OCI-LY1 (cell line): ENCODE measurements at regions not wholly inside any gene's neighbourhood (a gene's known extent, or its start where the extent isn't known, plus 50 kb on each side); places are given as distances from the start of the nearest gene placed in this dataset.

Experiments
- H2AFZ ChIP-seq: fragments of 200-600 bp; sonication (generic), shearing (Covaris generic); 2 replicates; pipeline ENCODE4 v1.6.0; 2014; ENCODE audit warnings: antibody characterized with exemption, mild to moderate bottlenecking, low read length
- H3F3A ChIP-seq: fragments of 200-600 bp; sonication (generic), shearing (Covaris generic); 2 replicates; pipeline ENCODE4 v1.6.0; 2014; ENCODE audit warnings: mild to moderate bottlenecking, antibody characterized with exemption, low read length, moderate library complexity; ENCODE audit not compliant: insufficient read depth
- H3K27ac ChIP-seq: fragments of 200-600 bp; sonication (generic); 2 replicates; pipeline ENCODE4 v1.5.1; 2014; ENCODE audit warnings: low read length, mixed run types, mild to moderate bottlenecking, low read depth; ENCODE audit not compliant: poor library complexity, severe bottlenecking
- H3K27me3 ChIP-seq: fragments of 200-600 bp; sonication (generic); 2 replicates; pipeline ENCODE4 v1.6.0; 2014; ENCODE audit warnings: antibody characterized with exemption, mild to moderate bottlenecking, low read length, moderate library complexity; ENCODE audit not compliant: insufficient read depth
- H3K36me3 ChIP-seq: fragments of 200-600 bp; sonication (generic); 2 replicates; pipeline ENCODE4 v1.6.1; 2014; ENCODE audit warnings: mild to moderate bottlenecking, antibody characterized with exemption, low read length, moderate library complexity, mixed read lengths; ENCODE audit not compliant: insufficient read depth
- H3K4me1 ChIP-seq: fragments of 200-600 bp; sonication (generic); 2 replicates; pipeline ENCODE4 v1.5.1; 2014; ENCODE audit warnings: mild to moderate bottlenecking, low read length, moderate library complexity; ENCODE audit not compliant: insufficient read depth, severe bottlenecking
- H3K4me2 ChIP-seq: fragments of 200-600 bp; sonication (generic), shearing (Covaris generic); 2 replicates; pipeline ENCODE4 v1.6.1; 2014; ENCODE audit warnings: low read length
- H3K4me3 ChIP-seq: fragments of 200-600 bp; sonication (generic); 2 replicates; pipeline ENCODE4 v1.5.1; 2014; ENCODE audit warnings: low read length, low read depth, mild to moderate bottlenecking, mixed read lengths; ENCODE audit not compliant: poor library complexity, severe bottlenecking
- H3K79me2 ChIP-seq: fragments of 200-600 bp; shearing (Covaris generic); 2 replicates; pipeline ENCODE4 v1.6.1; 2016; ENCODE audit warnings: mixed run types, low read length, mixed read lengths; ENCODE audit not compliant: insufficient read depth
- H3K9ac ChIP-seq: fragments of 200-600 bp; sonication (generic), shearing (Covaris generic); 2 replicates; pipeline ENCODE4 v1.6.1; 2014; ENCODE audit warnings: mild to moderate bottlenecking, low read length, mixed read lengths
- H3K9me2 ChIP-seq: fragments of 200-600 bp; sonication (generic), shearing (Covaris generic); 2 replicates; pipeline ENCODE4 v1.6.1; 2014; ENCODE audit warnings: low read depth, mild to moderate bottlenecking, low read length, mixed read lengths
- H3K9me3 ChIP-seq: fragments of 200-600 bp; shearing (Covaris generic); 2 replicates; pipeline ENCODE4 v1.6.1; 2014; ENCODE audit warnings: low read length, mixed read lengths
- H4K20me1 ChIP-seq: fragments of 200-600 bp; sonication (generic), shearing (Covaris generic); 2 replicates; pipeline ENCODE4 v1.6.0; 2016; ENCODE audit warnings: mild to moderate bottlenecking, low read length; ENCODE audit not compliant: insufficient read depth
- EZH2 ChIP-seq: fragments of 200-600 bp; sonication (generic), shearing (Covaris generic); IDR thresholded peaks from 2 replicates; pipeline ENCODE4 v1.8.0; 2017; ENCODE audit warnings: borderline replicate concordance, mixed run types, mild to moderate bottlenecking, antibody characterized with exemption, low read length, moderate library complexity, mixed read lengths
- TF ChIP-seq, protein P1 (sequence below): fragments of 200-600 bp; sonication (generic), shearing (Covaris generic); IDR thresholded peaks from 2 replicates; pipeline ENCODE4 v1.5.1; 2017; ENCODE audit warnings: mild to moderate bottlenecking, antibody characterized with exemption, low read length, moderate library complexity, mixed read lengths

DNA sequence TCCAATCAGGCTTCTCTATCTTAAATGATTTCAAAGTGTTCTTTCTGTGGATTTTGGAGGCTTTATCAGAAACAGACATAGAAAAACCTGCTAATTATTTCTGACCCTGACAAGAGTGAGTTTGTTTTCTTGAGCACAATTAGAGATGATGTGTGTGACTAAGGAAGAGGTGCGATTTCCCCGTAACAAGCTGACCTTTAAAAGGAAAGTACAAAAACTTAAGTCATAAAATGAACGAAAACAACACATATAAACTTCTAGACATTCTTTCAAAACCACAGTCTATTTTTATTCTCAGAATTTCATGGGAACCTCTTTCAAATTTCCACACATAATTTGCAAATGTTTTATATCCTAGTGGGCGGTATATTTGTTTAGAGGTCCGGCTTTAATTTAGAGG lies 604.8 kb downstream of the CPS1 start:
- H2AFZ ChIP-seq = peak overlapping the region; percentile 61; the same call in 1 of the 2 replicates

DNA sequence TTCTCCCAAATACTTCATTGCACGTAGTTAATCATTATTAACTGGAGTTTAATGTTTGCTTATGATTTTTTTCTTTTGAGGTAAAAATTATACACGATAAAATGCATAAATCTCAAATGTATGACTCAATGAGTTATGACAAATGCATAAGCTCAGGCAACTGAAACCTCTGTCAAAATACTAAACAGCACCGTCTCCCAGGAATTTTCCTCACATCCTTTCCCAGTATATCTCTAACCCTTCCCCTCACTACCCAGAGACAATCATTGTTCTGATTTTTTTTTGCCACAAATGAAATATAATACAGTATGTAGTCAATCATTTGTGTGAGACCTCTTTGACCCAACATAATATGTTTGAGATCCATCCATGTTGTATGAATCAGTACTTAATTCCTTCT lies 606.5 kb downstream of the CPS1 start:
- Histone ChIP-seq H3K36me3 (no peaks in the 10 kb centered on the region), H3K9me3 (no peaks in the 10 kb centered on the region), H3K4me3 (no peak overlapping the region), H3K27me3 (no peaks in the 10 kb centered on the region), H3F3A (no peaks in the 10 kb centered on the region; the same call in 1 of the 2 replicates), H3K9ac (no peak overlapping the region), H3K4me1 (peaks cover 33% of the 10 kb centered on the region), H3K9me2 (no peaks in the 10 kb centered on the region), H3K4me2 (no peak overlapping the region), H4K20me1 (no peaks in the 10 kb centered on the region), H3K79me2 (no peaks in the 10 kb centered on the region), H3K27ac (no peak overlapping the region), H2AFZ (no peak overlapping the region)
- no peak for TF ChIP-seq EZH2
- TF ChIP-seq, protein P1, sequence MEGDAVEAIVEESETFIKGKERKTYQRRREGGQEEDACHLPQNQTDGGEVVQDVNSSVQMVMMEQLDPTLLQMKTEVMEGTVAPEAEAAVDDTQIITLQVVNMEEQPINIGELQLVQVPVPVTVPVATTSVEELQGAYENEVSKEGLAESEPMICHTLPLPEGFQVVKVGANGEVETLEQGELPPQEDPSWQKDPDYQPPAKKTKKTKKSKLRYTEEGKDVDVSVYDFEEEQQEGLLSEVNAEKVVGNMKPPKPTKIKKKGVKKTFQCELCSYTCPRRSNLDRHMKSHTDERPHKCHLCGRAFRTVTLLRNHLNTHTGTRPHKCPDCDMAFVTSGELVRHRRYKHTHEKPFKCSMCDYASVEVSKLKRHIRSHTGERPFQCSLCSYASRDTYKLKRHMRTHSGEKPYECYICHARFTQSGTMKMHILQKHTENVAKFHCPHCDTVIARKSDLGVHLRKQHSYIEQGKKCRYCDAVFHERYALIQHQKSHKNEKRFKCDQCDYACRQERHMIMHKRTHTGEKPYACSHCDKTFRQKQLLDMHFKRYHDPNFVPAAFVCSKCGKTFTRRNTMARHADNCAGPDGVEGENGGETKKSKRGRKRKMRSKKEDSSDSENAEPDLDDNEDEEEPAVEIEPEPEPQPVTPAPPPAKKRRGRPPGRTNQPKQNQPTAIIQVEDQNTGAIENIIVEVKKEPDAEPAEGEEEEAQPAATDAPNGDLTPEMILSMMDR = no peak

More for the DNA sequence above, 604.8 kb downstream of the CPS1 start:
- Histone ChIP-seq H3K27ac (no peak overlapping the region), H3F3A (no peaks in the 10 kb centered on the region; the same call in 1 of the 2 replicates), H3K36me3 (no peaks in the 10 kb centered on the region), H4K20me1 (no peaks in the 10 kb centered on the region), H3K27me3 (no peaks in the 10 kb centered on the region), H3K4me2 (no peak overlapping the region), H3K9me2 (no peaks in the 10 kb centered on the region), H3K9me3 (no peaks in the 10 kb centered on the region), H3K9ac (no peak overlapping the region), H3K79me2 (no peaks in the 10 kb centered on the region), H3K4me3 (no peak overlapping the region), H3K4me1 (peaks cover 34% of the 10 kb centered on the region)
- TF ChIP-seq, protein P1 = no peak
- TF ChIP-seq EZH2 = no peak

DNA sequence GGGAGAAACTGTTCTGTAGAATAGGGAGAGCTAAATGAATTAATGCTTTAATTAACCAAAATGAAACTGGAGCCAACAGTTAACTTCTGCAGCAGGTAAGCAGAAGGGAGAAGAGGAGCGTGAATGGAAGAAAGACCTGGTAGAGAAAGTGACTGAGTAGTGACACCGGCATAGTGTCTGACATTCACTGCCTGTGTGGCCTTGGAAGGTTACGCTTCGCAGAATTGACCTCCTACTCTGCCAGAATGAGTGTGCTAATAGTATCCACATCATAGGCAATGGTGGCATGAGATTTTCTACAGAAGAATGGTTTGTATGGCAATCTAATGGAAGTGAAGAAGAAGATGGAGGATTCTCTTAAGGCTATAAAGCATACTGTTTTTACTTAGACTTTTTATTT lies 614.4 kb downstream of the CPS1 start:
- no peak overlapping the region for H3K9ac ChIP-seq
- H3K4me1 ChIP-seq = peaks cover 5% of the 10 kb centered on the region
- H3K79me2 ChIP-seq = no peaks in the 10 kb centered on the region
- H3K36me3 ChIP-seq = no peaks in the 10 kb centered on the region
- H2AFZ ChIP-seq = no peak overlapping the region
- H4K20me1 ChIP-seq = no peaks in the 10 kb centered on the region
- H3K27me3 ChIP-seq = no peaks in the 10 kb centered on the region
- no peaks in the 10 kb centered on the region; the same call in 1 of the 2 replicates for H3F3A ChIP-seq
- no peaks in the 10 kb centered on the region for H3K9me2 ChIP-seq
- H3K4me2 ChIP-seq = no peak overlapping the region; the same call in 1 of the 2 replicates
- H3K4me3 ChIP-seq = no peak overlapping the region
- no peaks in the 10 kb centered on the region for H3K9me3 ChIP-seq
- H3K27ac ChIP-seq = no peak overlapping the region
- TF ChIP-seq, protein P1 = no peak
- no peak for TF ChIP-seq EZH2
